Muscle layer of duodenum (tissue), 2 donors: ENCODE measurements at regions not wholly inside any gene's neighbourhood (a gene's known extent, or its start where the extent isn't known, plus 50 kb on each side); places are given as distances from the start of the nearest gene placed in this dataset.

Source experiments
- H3K27ac ChIP-seq: one replicate; pipeline ENCODE4 v1.7.0; 2013; ENCODE audit warnings: mild to moderate bottlenecking, low read length
- H3K27me3 ChIP-seq: one replicate; pipeline ENCODE4 v1.7.0; 2013; ENCODE audit warnings: low read depth, mild to moderate bottlenecking, control low read depth, low read length
- H3K36me3 ChIP-seq, 2 donors: one replicate each; pipeline ENCODE4 v1.7.0; 2013; ENCODE audit warnings: low read length in 2 of 2, control low read depth in 1 of 2, mild to moderate bottlenecking in 1 of 2; ENCODE audit not compliant: insufficient read depth in 2 of 2, control insufficient read depth in 1 of 2
- H3K4me1 ChIP-seq, 2 donors: one replicate each; pipeline ENCODE4 v1.7.0; 2013; ENCODE audit warnings: low read length in 2 of 2, mild to moderate bottlenecking in 2 of 2, control low read depth in 1 of 2, moderate library complexity in 1 of 2; ENCODE audit not compliant: insufficient read depth in 2 of 2, control insufficient read depth in 1 of 2
- H3K4me3 ChIP-seq, 2 donors: one replicate each; pipeline ENCODE4 v1.7.0; 2013; ENCODE audit warnings: low read length in 2 of 2, low read depth in 1 of 2, mild to moderate bottlenecking in 1 of 2
- H3K9me3 ChIP-seq, 2 donors: one replicate each; pipeline ENCODE4 v1.7.0; 2013; ENCODE audit warnings: low read length in 2 of 2, control low read depth in 1 of 2, mild to moderate bottlenecking in 1 of 2; ENCODE audit not compliant: control insufficient read depth in 1 of 2
- donor health status: healthy.

GRCh38 chr10:15445006-15445390 is 73.9 kb upstream of the FAM171A1 start:
- Histone ChIP-seq H3K9me3 (no peaks in the 10 kb centered on the region), H3K27ac (no peak overlapping the region), H3K27me3 (no peaks in the 10 kb centered on the region), H3K4me1 (no peaks in the 10 kb centered on the region), H3K4me3 (no peak overlapping the region), H3K36me3 (no peaks in the 10 kb centered on the region)

DNA sequence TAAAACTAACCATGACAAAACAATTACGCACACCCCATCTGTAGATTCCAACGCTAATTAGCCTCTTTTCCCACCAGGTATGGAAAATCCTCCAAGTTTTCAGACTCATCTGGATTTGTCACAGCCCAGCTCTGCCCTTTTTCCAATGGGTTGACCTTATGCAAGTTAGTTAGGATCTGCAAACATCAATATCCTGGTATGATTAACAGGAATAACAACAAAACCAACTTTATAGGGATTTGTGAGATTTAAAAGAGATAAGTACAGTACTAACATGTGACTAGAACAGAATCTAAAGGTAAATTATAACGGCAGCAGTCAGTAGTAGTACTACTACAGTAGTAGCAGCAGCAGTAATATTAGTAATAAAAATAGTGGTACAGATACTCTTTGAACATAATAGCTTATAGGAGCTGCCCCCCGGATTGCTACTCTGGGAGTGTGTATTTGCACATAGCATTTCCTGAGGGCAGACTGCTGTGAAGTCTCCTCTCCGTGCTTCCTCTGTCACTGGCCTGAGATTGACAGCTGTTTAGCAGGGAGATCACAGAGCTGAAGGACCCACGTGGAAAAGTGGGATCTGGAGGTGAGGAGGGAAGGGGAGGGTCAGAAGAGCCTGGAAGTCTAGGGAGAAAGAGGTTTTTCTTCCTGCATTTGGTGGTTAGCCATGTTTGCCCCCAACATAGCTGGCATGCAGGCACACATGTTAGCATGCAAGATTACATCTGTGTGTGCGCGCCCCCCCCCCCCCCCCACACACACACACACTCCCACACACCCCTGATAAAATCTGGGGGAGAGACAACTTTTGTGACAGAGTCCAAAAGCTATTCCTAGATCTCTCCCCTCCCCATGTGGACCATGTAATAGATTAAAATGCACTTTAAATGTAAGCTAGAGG is 73.3 kb upstream of the FAM171A1 start:
- no peaks in the 10 kb centered on the region for H3K4me1 ChIP-seq
- H3K27me3 ChIP-seq: no peaks in the 10 kb centered on the region
- no peak overlapping the region for H3K4me3 ChIP-seq
- H3K9me3 ChIP-seq: no peaks in the 10 kb centered on the region
- no peak overlapping the region for H3K27ac ChIP-seq
- no peaks in the 10 kb centered on the region for H3K36me3 ChIP-seq

- Histone ChIP-seq H3K27ac (no peak overlapping the region), H3K4me3 (no peak overlapping the region), H3K9me3 (no peaks in the 10 kb centered on the region), H3K27me3 (no peaks in the 10 kb centered on the region), H3K36me3 (no peaks in the 10 kb centered on the region), H3K4me1 (no peaks in the 10 kb centered on the region)
These were observed 71.0 kb upstream of the FAM171A1 start for GRCh38 chr10:15442056-15442455.

DNA sequence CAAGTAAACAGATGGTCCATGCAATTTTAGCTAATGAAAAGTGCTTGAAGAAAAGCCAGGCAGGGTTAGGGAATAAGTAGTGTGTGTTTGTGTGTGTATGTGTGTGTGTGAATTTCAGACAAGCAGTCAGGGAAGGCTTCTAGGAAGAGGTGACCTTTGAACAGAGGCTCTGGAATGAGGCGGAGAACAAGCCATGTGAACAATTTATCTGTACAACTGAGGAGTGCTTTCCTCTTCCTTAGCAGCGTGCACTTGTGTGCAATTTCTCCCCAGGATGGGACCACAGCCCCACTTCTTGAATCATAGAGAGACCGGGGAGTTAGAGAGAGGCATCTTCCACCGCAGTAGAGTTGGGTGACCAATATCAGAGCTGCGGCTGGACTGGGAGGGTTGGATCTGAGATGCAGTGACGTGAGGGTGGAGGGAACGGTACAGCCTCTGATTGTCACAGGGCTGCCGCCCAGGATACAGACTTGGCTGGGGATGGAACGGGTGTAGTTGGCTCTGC is 69.2 kb upstream of the FAM171A1 start:
- Histone ChIP-seq H3K27ac (no peak overlapping the region), H3K4me1 (no peaks in the 10 kb centered on the region), H3K9me3 (no peaks in the 10 kb centered on the region), H3K36me3 (no peaks in the 10 kb centered on the region), H3K27me3 (no peaks in the 10 kb centered on the region), H3K4me3 (no peak overlapping the region)

GRCh38 chr10:15439341-15439842 is 68.3 kb upstream of the FAM171A1 start:
- Histone ChIP-seq H3K36me3 (no peaks in the 10 kb centered on the region), H3K9me3 (no peaks in the 10 kb centered on the region), H3K4me3 (peak overlapping the region; percentile 27 to 42), H3K27ac (peak overlapping the region; percentile 42), H3K27me3 (no peaks in the 10 kb centered on the region), H3K4me1 (no peaks in the 10 kb centered on the region)

- Histone ChIP-seq H3K9me3 (no peaks in the 10 kb centered on the region), H3K27me3 (no peaks in the 10 kb centered on the region), H3K4me3 (no peak overlapping the region), H3K27ac (no peak overlapping the region), H3K4me1 (no peaks in the 10 kb centered on the region), H3K36me3 (no peaks in the 10 kb centered on the region)
These were observed 65.6 kb upstream of the FAM171A1 start for GRCh38 chr10:15436696-15437095.

DNA sequence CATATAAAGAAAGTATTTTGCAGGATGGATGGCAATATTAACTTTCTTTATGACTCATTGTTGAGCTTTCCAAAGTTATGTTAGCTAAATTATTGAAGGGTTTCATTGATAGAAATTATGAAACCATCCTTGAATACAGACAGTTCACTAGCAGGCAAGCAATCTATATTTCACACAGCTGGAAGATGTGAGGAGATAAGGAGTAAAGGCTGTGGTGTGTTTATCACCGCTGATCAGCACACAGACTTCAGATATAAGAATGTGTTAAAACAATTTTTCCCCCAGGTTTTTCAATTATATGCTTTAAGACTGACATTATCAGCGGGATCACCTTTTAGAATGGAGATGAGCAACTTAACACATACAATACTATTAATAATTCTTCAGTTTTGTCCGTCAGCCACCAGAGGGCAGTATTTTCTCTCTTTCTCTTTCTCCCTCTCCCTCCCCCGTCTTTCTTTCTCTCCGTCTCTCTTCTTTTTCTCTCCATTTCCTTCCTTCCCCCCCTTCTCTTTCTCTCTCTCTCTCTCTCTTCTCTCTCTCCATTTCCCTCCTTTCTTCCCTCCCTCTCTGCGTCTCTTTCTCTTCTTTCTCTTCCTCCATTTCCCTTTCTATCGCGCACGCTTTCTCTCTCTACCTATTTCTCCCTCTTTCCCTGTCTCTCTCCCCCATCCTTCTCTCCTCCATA is 62.9 kb upstream of the FAM171A1 start:
- H3K36me3 ChIP-seq: no peaks in the 10 kb centered on the region
- H3K27me3 ChIP-seq: no peaks in the 10 kb centered on the region
- H3K4me3 ChIP-seq: peak overlapping the region; percentile 55 to 62
- no peak overlapping the region for H3K27ac ChIP-seq
- H3K9me3 ChIP-seq: no peaks in the 10 kb centered on the region
- no peaks in the 10 kb centered on the region for H3K4me1 ChIP-seq

DNA sequence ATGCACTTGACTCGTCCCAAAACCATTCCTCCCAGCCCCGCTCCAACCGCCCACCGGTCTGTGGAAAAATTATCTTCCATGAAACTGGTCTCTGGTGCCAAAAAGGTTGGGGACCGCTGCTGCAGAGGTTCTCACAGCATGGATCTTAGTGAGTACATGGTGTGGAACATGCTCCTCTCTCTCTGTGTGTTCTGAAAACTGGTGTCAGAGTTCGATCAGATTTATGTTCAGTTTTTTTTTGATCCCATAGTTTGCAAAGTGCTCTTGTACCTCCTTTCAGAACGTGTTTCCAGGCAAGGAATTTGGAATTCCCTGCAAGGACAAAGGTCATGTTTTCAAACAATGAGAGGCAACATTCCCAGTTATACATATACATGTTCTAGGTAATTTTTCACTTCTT is 61.2 kb upstream of the FAM171A1 start:
- no peaks in the 10 kb centered on the region for H3K9me3 ChIP-seq
- no peak overlapping the region for H3K27ac ChIP-seq
- H3K4me3 ChIP-seq: no peak overlapping the region
- H3K36me3 ChIP-seq: no peaks in the 10 kb centered on the region
- H3K4me1 ChIP-seq: no peaks in the 10 kb centered on the region
- H3K27me3 ChIP-seq: no peaks in the 10 kb centered on the region

DNA sequence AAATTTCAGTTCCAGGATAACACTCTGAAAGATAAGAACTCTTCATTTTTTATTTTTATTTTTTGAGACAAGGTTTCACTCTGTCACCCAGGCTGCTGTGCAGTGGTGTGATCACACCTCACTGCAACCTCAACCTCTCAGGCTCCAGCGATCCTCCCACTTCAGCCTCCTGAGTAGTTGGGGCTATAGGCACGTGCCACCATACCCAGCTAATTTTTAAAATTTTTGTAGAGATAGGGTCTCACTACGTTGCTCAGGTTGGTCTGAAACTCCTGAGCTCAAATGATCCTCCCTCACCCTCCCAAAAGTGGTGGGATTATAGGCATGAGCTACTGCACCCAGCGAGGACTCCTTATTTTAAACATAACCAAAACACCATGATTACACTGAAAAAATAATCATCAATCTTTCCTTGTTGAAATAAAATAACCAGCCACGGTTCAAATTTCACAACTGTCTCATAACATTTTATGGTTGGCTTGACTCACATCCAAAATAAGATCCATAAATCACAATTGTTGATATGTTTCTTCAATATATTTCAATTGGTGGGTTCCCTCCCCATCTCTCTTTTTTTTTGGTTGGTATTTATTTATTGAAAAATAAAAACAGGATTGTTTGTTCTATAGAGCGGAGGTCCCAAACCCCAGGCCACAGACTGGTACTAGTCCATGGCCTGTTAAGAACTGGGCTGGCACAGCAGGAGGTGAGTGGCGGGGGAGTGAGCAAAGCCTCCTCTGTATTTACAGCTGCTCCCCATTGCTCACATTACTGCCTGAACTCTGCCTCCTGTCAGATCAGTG is 60.1 kb upstream of the FAM171A1 start:
- H3K4me1 ChIP-seq: no peaks in the 10 kb centered on the region
- no peaks in the 10 kb centered on the region for H3K36me3 ChIP-seq
- H3K4me3 ChIP-seq: no peak overlapping the region
- no peaks in the 10 kb centered on the region for H3K27me3 ChIP-seq
- H3K9me3 ChIP-seq: no peaks in the 10 kb centered on the region
- no peak overlapping the region for H3K27ac ChIP-seq

GRCh38 chr10:15428681-15429080 is 57.6 kb upstream of the FAM171A1 start:
- Histone ChIP-seq H3K4me3 (no peak overlapping the region), H3K27me3 (no peaks in the 10 kb centered on the region), H3K9me3 (no peaks in the 10 kb centered on the region), H3K36me3 (no peaks in the 10 kb centered on the region), H3K27ac (no peak overlapping the region), H3K4me1 (no peaks in the 10 kb centered on the region)
